CD14-positive monocyte (primary cell): ENCODE measurements at regions not wholly inside any gene's neighbourhood (a gene's known extent, or its start where the extent isn't known, plus 50 kb on each side); places are given as distances from the start of the nearest gene placed in this dataset.

Experiments used
- DNase-seq, 3 donors: peaks; one replicate each; pipeline ENCODE4 v3.0.0-alpha.2; 2011 to 2022
- H2AFZ ChIP-seq: 2 replicates; pipeline ENCODE4 v1.6.0; 2012; ENCODE audit warnings: mild to moderate bottlenecking, low read depth, low read length, inconsistent platforms; ENCODE audit not compliant: insufficient read depth, poor library complexity, severe bottlenecking
- H3K27ac ChIP-seq, 2 donors: 1 replicate in 1 of 2; 2 replicates in 1 of 2; pipeline ENCODE4 v1.5.1; 2012 to 2013; ENCODE audit warnings: low read length in 2 of 2, control low read depth in 1 of 2, inconsistent platforms in 1 of 2, low read depth in 1 of 2, mild to moderate bottlenecking in 1 of 2
- H3K27me3 ChIP-seq, 2 donors: one replicate each; pipeline versions ENCODE4 v1.6.0 to v1.6.1; 2011 to 2013; ENCODE audit warnings: low read length in 2 of 2; ENCODE audit not compliant: control insufficient read depth in 2 of 2, insufficient read depth in 2 of 2
- H3K36me3 ChIP-seq, 2 donors: replicated peaks in 1 of 2; 1 replicate in 1 of 2; 2 replicates in 1 of 2; pipeline versions ENCODE4 v1.5.1 to v1.6.1; 2012 to 2013; ENCODE audit warnings: low read length in 2 of 2, control low read depth in 1 of 2, inconsistent platforms in 1 of 2, mild to moderate bottlenecking in 1 of 2; ENCODE audit not compliant: insufficient read depth in 2 of 2, control insufficient read depth in 1 of 2
- H3K4me1 ChIP-seq, 2 donors: 1 replicate in 1 of 2; 2 replicates in 1 of 2; pipeline versions ENCODE4 v1.5.1 to v1.6.1; 2012 to 2013; ENCODE audit warnings: low read length in 2 of 2, control low read depth in 1 of 2, inconsistent platforms in 1 of 2, mild to moderate bottlenecking in 1 of 2, moderate library complexity in 1 of 2; ENCODE audit not compliant: insufficient read depth in 2 of 2, control insufficient read depth in 1 of 2
- H3K4me2 ChIP-seq: replicated peaks from 2 replicates; pipeline ENCODE3; 2012; ENCODE audit warnings: low read length, moderate library complexity, mild to moderate bottlenecking; ENCODE audit not compliant: poor library complexity, severe bottlenecking; ENCODE audit errors: extremely low read depth
- H3K4me3 ChIP-seq, 3 experiments: fragments of 200-600 bp in 1 of 3; sonication (generic) in 1 of 3; replicated peaks in 1 of 3; 1 replicate in 2 of 3; 2 replicates in 1 of 3; pipeline ENCODE4 v1.5.1; 2011 to 2013; ENCODE audit warnings: low read length in 3 of 3, mild to moderate bottlenecking in 3 of 3, control low read depth in 2 of 3, low read depth in 2 of 3, inconsistent platforms in 1 of 3, moderate library complexity in 1 of 3
- H3K79me2 ChIP-seq: 2 replicates; pipeline ENCODE4 v1.6.0; 2012; ENCODE audit warnings: mild to moderate bottlenecking, control low read depth, inconsistent platforms, low read length, moderate library complexity; ENCODE audit not compliant: insufficient read depth
- H3K9ac ChIP-seq: 2 replicates; pipeline ENCODE4 v1.6.0; 2017; ENCODE audit warnings: low read length, mild to moderate bottlenecking; ENCODE audit not compliant: insufficient read depth, poor library complexity, severe bottlenecking
- H3K9me3 ChIP-seq, 2 donors: replicated peaks in 1 of 2; 1 replicate in 1 of 2; 2 replicates in 1 of 2; pipeline versions ENCODE4 v1.5.1 to v1.6.1; 2012 to 2013; ENCODE audit warnings: low read length in 2 of 2, control low read depth in 1 of 2; ENCODE audit not compliant: control insufficient read depth in 1 of 2, insufficient read depth in 1 of 2
- H4K20me1 ChIP-seq: 2 replicates; pipeline ENCODE4 v1.6.0; 2012; ENCODE audit warnings: mild to moderate bottlenecking, low read length, control low read depth, moderate library complexity; ENCODE audit not compliant: insufficient read depth
- H3K27ac Mint-ChIP-seq, 7 donors: one replicate each; pipeline ENCODE4 v1.8.0; 2020; ENCODE audit warnings: mild to moderate bottlenecking in 7 of 7, mixed read lengths in 7 of 7, moderate library complexity in 6 of 7, inconsistent platforms in 2 of 7
- H3K27me3 Mint-ChIP-seq, 3 donors: one replicate each; pipeline ENCODE4 v1.8.0; 2021 to 2022; ENCODE audit warnings: low read depth in 3 of 3, mild to moderate bottlenecking in 3 of 3, mixed read lengths in 3 of 3, moderate library complexity in 3 of 3, inconsistent platforms in 1 of 3
- H3K36me3 Mint-ChIP-seq, 2 donors: one replicate each; pipeline ENCODE4 v1.8.0; 2020; ENCODE audit warnings: mixed read lengths in 2 of 2, inconsistent platforms in 1 of 2, mild to moderate bottlenecking in 1 of 2
- H3K4me1 Mint-ChIP-seq: one replicate; pipeline ENCODE4 v1.8.0; 2020; ENCODE audit warnings: mild to moderate bottlenecking, mixed read lengths
- H3K4me3 Mint-ChIP-seq, 2 donors: one replicate each; pipeline ENCODE4 v1.8.0; 2020; ENCODE audit warnings: mild to moderate bottlenecking in 2 of 2, mixed read lengths in 2 of 2, moderate library complexity in 1 of 2
- H3K9me3 Mint-ChIP-seq, 7 donors: one replicate each; pipeline ENCODE4 v1.8.0; 2020 to 2022; ENCODE audit warnings: mixed read lengths in 7 of 7, mild to moderate bottlenecking in 6 of 7, moderate library complexity in 6 of 7, inconsistent platforms in 2 of 7
- WGBS: methylation state at CpG from one replicate; pipeline ENCODE4 v1.1.5; 2013; ENCODE audit warnings: missing lambda C conversion rate; ENCODE audit not compliant: insufficient coverage; 5-methylcytosine and 5-hydroxymethylcytosine counted together
- intact Hi-C, 2 donors: fragments of 100-400 bp; cut with micrococcal nuclease; formaldehyde crosslinking; loops; one replicate each; pipeline versions ENCODE4 v1.15.0 to v1.15.1; 2023
- TF ChIP-seq, protein P1 (sequence below): fragments of 200-600 bp; IDR thresholded peaks from one replicate; pipeline ENCODE4 v1.8.0; 2022; ENCODE audit warnings: antibody characterized with exemption, mild to moderate bottlenecking

DNA sequence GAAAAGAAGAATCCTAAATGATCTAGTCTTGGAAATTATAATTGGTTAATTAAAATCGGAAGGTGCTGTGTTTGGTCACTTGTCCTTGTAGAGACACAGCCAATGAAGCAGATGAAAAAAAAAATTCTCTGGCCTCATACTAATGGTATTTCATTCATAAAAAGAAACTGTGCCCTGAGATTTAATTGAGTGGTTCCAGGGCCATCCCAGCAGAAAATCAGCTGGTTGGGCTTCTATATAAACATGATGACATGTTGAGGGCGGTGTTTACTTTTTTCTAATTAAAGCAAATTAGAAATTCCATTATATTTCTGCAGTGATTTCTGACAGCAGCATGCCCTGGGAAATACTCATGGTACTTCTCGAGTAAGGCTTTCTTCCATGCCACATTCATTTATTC, 191.9 kb upstream of the KCNJ16 start:
- TF ChIP-seq, protein P1, sequence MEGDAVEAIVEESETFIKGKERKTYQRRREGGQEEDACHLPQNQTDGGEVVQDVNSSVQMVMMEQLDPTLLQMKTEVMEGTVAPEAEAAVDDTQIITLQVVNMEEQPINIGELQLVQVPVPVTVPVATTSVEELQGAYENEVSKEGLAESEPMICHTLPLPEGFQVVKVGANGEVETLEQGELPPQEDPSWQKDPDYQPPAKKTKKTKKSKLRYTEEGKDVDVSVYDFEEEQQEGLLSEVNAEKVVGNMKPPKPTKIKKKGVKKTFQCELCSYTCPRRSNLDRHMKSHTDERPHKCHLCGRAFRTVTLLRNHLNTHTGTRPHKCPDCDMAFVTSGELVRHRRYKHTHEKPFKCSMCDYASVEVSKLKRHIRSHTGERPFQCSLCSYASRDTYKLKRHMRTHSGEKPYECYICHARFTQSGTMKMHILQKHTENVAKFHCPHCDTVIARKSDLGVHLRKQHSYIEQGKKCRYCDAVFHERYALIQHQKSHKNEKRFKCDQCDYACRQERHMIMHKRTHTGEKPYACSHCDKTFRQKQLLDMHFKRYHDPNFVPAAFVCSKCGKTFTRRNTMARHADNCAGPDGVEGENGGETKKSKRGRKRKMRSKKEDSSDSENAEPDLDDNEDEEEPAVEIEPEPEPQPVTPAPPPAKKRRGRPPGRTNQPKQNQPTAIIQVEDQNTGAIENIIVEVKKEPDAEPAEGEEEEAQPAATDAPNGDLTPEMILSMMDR: no peak
- Histone ChIP-seq H3K27ac (no peak overlapping the region), H3K27me3 (no peaks in the 10 kb centered on the region), H3K36me3 (no peaks in the 10 kb centered on the region), H3K4me1 (peaks cover 0 to 11% of the 10 kb centered on the region in 2 donors), H3K79me2 (no peaks in the 10 kb centered on the region), H3K9me3 (no peaks in the 10 kb centered on the region), H3K4me2 (no peak overlapping the region), H3K4me3 (no peak overlapping the region), H2AFZ (no peak overlapping the region), H3K9ac (no peak overlapping the region), H4K20me1 (no peaks in the 10 kb centered on the region)
- no peak overlapping the region for H3K4me3 Mint-ChIP-seq
- peaks cover 7% of the 10 kb centered on the region for H3K4me1 Mint-ChIP-seq
- H3K27ac Mint-ChIP-seq: no peak overlapping the region
- peaks cover 0 to 2% (median 0%) of the 10 kb centered on the region in 3 donors for H3K27me3 Mint-ChIP-seq
- intact Hi-C loops: no loop called here
- no peaks in the 10 kb centered on the region for H3K36me3 Mint-ChIP-seq
- WGBS: 60% methylated on average over 1 of the region's 3 CpGs
- peaks cover 0 to 4% (median 2%) of the 10 kb centered on the region in 7 donors for H3K9me3 Mint-ChIP-seq
- DNase-seq: no peak

DNA sequence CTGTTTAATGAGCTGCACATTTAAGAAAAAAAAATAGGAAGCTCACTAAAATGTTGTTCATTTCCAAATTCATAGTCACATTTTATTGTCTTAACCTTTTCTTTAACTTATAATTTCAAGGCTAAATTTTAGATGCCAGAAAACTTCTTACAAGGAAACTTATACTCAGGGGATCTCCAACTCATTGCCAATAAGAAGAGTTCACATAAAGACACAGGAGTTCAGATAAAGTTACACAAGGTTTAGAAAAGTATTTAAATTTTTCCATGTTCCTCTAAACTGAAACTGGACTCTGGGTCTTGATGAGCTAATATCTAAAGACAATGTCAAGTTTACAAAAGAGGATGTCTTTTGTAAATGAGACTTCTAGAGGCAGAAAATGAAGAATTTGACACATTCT, 190.7 kb upstream of the KCNJ16 start:
- Histone ChIP-seq H3K27ac (peak overlapping the region in 1 of 2 donors; percentile 45), H3K36me3 (no peaks in the 10 kb centered on the region), H3K27me3 (no peaks in the 10 kb centered on the region), H3K79me2 (no peaks in the 10 kb centered on the region), H3K4me1 (peaks cover 0 to 8% of the 10 kb centered on the region in 2 donors), H3K4me2 (no peak overlapping the region), H3K9ac (no peak overlapping the region), H4K20me1 (no peaks in the 10 kb centered on the region), H2AFZ (no peak overlapping the region), H3K4me3 (no peak overlapping the region), H3K9me3 (no peaks in the 10 kb centered on the region)
- intact Hi-C loops: no loop called here
- no peak for DNase-seq
- H3K27me3 Mint-ChIP-seq: peaks cover 0 to 2% (median 0%) of the 10 kb centered on the region in 3 donors
- H3K4me1 Mint-ChIP-seq: peaks cover 7% of the 10 kb centered on the region
- H3K9me3 Mint-ChIP-seq: peaks cover 0 to 3% (median 2%) of the 10 kb centered on the region in 7 donors
- H3K4me3 Mint-ChIP-seq: no peak overlapping the region
- H3K27ac Mint-ChIP-seq: no peak overlapping the region
- H3K36me3 Mint-ChIP-seq: no peaks in the 10 kb centered on the region
- TF ChIP-seq, protein P1: no peak
